ENCODE measurements at regions not wholly inside any gene's neighbourhood (a gene's known extent, or its start where the extent isn't known, plus 50 kb on each side); places are given as distances from the start of the nearest gene placed in this dataset.
"Not testable (repeated sequence)": the region's sequence is repeated elsewhere in the genome, so short reads cannot be mapped to it uniquely, and the experiment has no call there.

GRCh38 chr6:170144571-170145271, 146.2 kb downstream of the DLL1 start:
- peaks cover 3 to 19% (median 10%) of the 10 kb centered on the region in 5 donors for H3K27me3 ChIP-seq (ENCODE audit: control insufficient read depth in 5 of 5, insufficient read depth in 4 of 5, low read length in 5 of 5)
- H3K4me3 ChIP-seq (ENCODE audit: low read depth in 1 of 5, low read length in 5 of 5) = no peak overlapping the region
- H3K27ac ChIP-seq (ENCODE audit: low read depth, low read length) = no peak overlapping the region
- H3K36me3 ChIP-seq (ENCODE audit: control insufficient read depth in 5 of 5, insufficient read depth in 5 of 5, low read length in 5 of 5) = no peaks in the 10 kb centered on the region
- peaks cover 0 to 9% (median 7%) of the 10 kb centered on the region in 5 donors for H3K9me3 ChIP-seq (ENCODE audit: control insufficient read depth in 5 of 5, low read length in 5 of 5)
- H3K4me1 ChIP-seq (ENCODE audit: control insufficient read depth in 5 of 5, insufficient read depth in 5 of 5, low read length in 5 of 5) = peaks cover 0 to 16% (median 4%) of the 10 kb centered on the region in 5 donors
- H3K9ac ChIP-seq (ENCODE audit: low read length in 5 of 5) = no peak overlapping the region

- no peak overlapping the region for H3K4me3 ChIP-seq (ENCODE audit: low read depth in 1 of 5, low read length in 5 of 5)
- peaks cover 0 to 17% (median 6%) of the 10 kb centered on the region in 5 donors for H3K4me1 ChIP-seq (ENCODE audit: control insufficient read depth in 5 of 5, insufficient read depth in 5 of 5, low read length in 5 of 5)
- H3K9me3 ChIP-seq (ENCODE audit: control insufficient read depth in 5 of 5, low read length in 5 of 5) = peaks cover 0 to 11% (median 7%) of the 10 kb centered on the region in 5 donors
- H3K27ac ChIP-seq (ENCODE audit: low read depth, low read length) = no peak overlapping the region
- no peaks in the 10 kb centered on the region for H3K36me3 ChIP-seq (ENCODE audit: control insufficient read depth in 5 of 5, insufficient read depth in 5 of 5, low read length in 5 of 5)
- H3K27me3 ChIP-seq (ENCODE audit: control insufficient read depth in 5 of 5, insufficient read depth in 4 of 5, low read length in 5 of 5) = peaks cover 3 to 15% (median 9%) of the 10 kb centered on the region in 5 donors
- H3K9ac ChIP-seq (ENCODE audit: low read length in 5 of 5) = no peak overlapping the region
Observed at GRCh38 chr6:170143401-170144150, 147.3 kb downstream of the DLL1 start.

GRCh38 chr6:170142559-170142958, 148.3 kb downstream of the DLL1 start:
- H3K4me1 ChIP-seq (ENCODE audit: control insufficient read depth in 5 of 5, insufficient read depth in 5 of 5, low read length in 5 of 5) = peaks cover 0 to 17% (median 9%) of the 10 kb centered on the region in 5 donors
- H3K4me3 ChIP-seq (ENCODE audit: low read depth in 1 of 5, low read length in 5 of 5) = no peak overlapping the region
- no peak overlapping the region for H3K27ac ChIP-seq (ENCODE audit: low read depth, low read length)
- no peak overlapping the region for H3K9ac ChIP-seq (ENCODE audit: low read length in 5 of 5)
- H3K36me3 ChIP-seq (ENCODE audit: control insufficient read depth in 5 of 5, insufficient read depth in 5 of 5, low read length in 5 of 5) = no peaks in the 10 kb centered on the region
- H3K27me3 ChIP-seq (ENCODE audit: control insufficient read depth in 5 of 5, insufficient read depth in 4 of 5, low read length in 5 of 5) = peaks cover 0 to 6% (median 4%) of the 10 kb centered on the region in 5 donors
- peaks cover 0 to 12% (median 7%) of the 10 kb centered on the region in 5 donors for H3K9me3 ChIP-seq (ENCODE audit: control insufficient read depth in 5 of 5, low read length in 5 of 5)

DNA sequence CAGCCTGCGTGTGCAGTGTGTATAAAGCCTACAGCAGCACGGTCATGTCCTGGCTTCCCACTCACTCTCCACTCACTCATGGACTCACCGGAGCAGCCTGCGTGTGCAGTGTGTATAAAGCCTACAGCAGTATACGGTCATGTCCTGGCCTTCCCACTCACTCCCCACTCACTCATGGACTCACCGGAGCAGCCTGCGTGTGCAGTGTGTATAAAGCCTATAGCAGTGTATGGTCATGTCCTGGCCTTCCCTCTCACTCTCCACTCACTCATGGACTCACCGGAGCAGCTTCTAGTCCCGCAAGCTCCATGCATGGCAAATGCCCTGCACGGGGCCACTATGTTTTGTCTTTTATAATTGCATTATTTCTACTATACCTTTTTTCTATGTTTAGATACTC, 149.8 kb downstream of the DLL1 start:
- not testable (repeated sequence) for H3K36me3 ChIP-seq (ENCODE audit: control insufficient read depth in 5 of 5, insufficient read depth in 5 of 5, low read length in 5 of 5); H3K27ac ChIP-seq (ENCODE audit: low read depth, low read length); H3K9ac ChIP-seq (ENCODE audit: low read length in 5 of 5)

GRCh38 chr6:170140129-170140528, 150.7 kb downstream of the DLL1 start:
- H3K27me3 ChIP-seq (ENCODE audit: control insufficient read depth in 5 of 5, insufficient read depth in 4 of 5, low read length in 5 of 5) = peaks cover 0 to 4% (median 0%) of the 10 kb centered on the region in 5 donors
- H3K9me3 ChIP-seq (ENCODE audit: control insufficient read depth in 5 of 5, low read length in 5 of 5) = peaks cover 0 to 12% (median 7%) of the 10 kb centered on the region in 5 donors

More for the DNA sequence above, 149.8 kb downstream of the DLL1 start:
- H3K27me3 ChIP-seq (ENCODE audit: control insufficient read depth in 5 of 5, insufficient read depth in 4 of 5, low read length in 5 of 5); H3K4me3 ChIP-seq (ENCODE audit: low read depth in 1 of 5, low read length in 5 of 5): not testable (repeated sequence)
- H3K4me1 ChIP-seq (ENCODE audit: control insufficient read depth in 5 of 5, insufficient read depth in 5 of 5, low read length in 5 of 5) = peaks cover 0 to 28% (median 15%) of the 10 kb centered on the region in 5 donors
- peaks cover 0 to 12% (median 7%) of the 10 kb centered on the region in 5 donors for H3K9me3 ChIP-seq (ENCODE audit: control insufficient read depth in 5 of 5, low read length in 5 of 5)

GRCh38 chr6:170139531-170139930, 151.3 kb downstream of the DLL1 start:
- H3K9me3 ChIP-seq (ENCODE audit: control insufficient read depth in 5 of 5, low read length in 5 of 5) = peaks cover 0 to 8% (median 6%) of the 10 kb centered on the region in 5 donors
- H3K4me3 ChIP-seq (ENCODE audit: low read depth in 1 of 5, low read length in 5 of 5) = no peak overlapping the region
- peaks cover 0 to 5% (median 0%) of the 10 kb centered on the region in 5 donors for H3K27me3 ChIP-seq (ENCODE audit: control insufficient read depth in 5 of 5, insufficient read depth in 4 of 5, low read length in 5 of 5)
- peaks cover 0 to 34% (median 15%) of the 10 kb centered on the region in 5 donors for H3K4me1 ChIP-seq (ENCODE audit: control insufficient read depth in 5 of 5, insufficient read depth in 5 of 5, low read length in 5 of 5)
- no peaks in the 10 kb centered on the region for H3K36me3 ChIP-seq (ENCODE audit: control insufficient read depth in 5 of 5, insufficient read depth in 5 of 5, low read length in 5 of 5)
- no peak overlapping the region for H3K9ac ChIP-seq (ENCODE audit: low read length in 5 of 5)
- H3K27ac ChIP-seq (ENCODE audit: low read depth, low read length) = no peak overlapping the region

More at GRCh38 chr6:170140129-170140528, 150.7 kb downstream of the DLL1 start:
- Histone ChIP-seq H3K9ac (ENCODE audit: low read length in 5 of 5) (no peak overlapping the region), H3K4me1 (ENCODE audit: control insufficient read depth in 5 of 5, insufficient read depth in 5 of 5, low read length in 5 of 5) (peaks cover 0 to 34% (median 15%) of the 10 kb centered on the region in 5 donors), H3K4me3 (ENCODE audit: low read depth in 1 of 5, low read length in 5 of 5) (no peak overlapping the region), H3K27ac (ENCODE audit: low read depth, low read length) (no peak overlapping the region), H3K36me3 (ENCODE audit: control insufficient read depth in 5 of 5, insufficient read depth in 5 of 5, low read length in 5 of 5) (no peaks in the 10 kb centered on the region)

DNA sequence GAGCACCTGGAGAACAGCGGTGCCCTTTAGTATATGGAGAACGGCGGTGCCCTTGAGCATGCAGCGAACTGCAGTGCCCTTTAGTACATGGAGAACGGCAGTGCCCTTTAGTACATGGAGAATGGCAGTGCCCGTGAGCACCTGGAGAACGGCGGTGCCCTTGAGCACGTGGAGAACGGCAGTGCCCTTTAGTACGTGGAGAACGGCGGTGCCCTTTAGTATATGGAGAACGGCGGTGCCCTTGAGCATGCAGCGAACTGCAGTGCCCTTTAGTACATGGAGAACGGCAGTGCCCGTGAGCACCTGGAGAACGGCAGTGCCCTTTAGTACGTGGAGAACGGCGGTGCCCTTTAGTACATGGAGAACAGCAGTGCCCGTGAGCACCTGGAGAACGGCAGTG, 151.8 kb downstream of the DLL1 start:
- H3K27me3 ChIP-seq (ENCODE audit: control insufficient read depth in 5 of 5, insufficient read depth in 4 of 5, low read length in 5 of 5); H3K36me3 ChIP-seq (ENCODE audit: control insufficient read depth in 5 of 5, insufficient read depth in 5 of 5, low read length in 5 of 5); H3K9ac ChIP-seq (ENCODE audit: low read length in 5 of 5); H3K9me3 ChIP-seq (ENCODE audit: control insufficient read depth in 5 of 5, low read length in 5 of 5); H3K4me3 ChIP-seq (ENCODE audit: low read depth in 1 of 5, low read length in 5 of 5); H3K27ac ChIP-seq (ENCODE audit: low read depth, low read length): not testable (repeated sequence)
- peaks cover 0 to 34% (median 15%) of the 10 kb centered on the region in 5 donors for H3K4me1 ChIP-seq (ENCODE audit: control insufficient read depth in 5 of 5, insufficient read depth in 5 of 5, low read length in 5 of 5)

GRCh38 chr6:170137911-170138910, 152.7 kb downstream of the DLL1 start:
- peak overlapping the region in 2 of 5 donors; percentile 31 to 43 for H3K4me3 ChIP-seq (ENCODE audit: low read depth in 1 of 5, low read length in 5 of 5)
- H3K9me3 ChIP-seq (ENCODE audit: control insufficient read depth in 5 of 5, low read length in 5 of 5) = peaks cover 0 to 5% (median 0%) of the 10 kb centered on the region in 5 donors
- H3K36me3 ChIP-seq (ENCODE audit: control insufficient read depth in 5 of 5, insufficient read depth in 5 of 5, low read length in 5 of 5) = no peaks in the 10 kb centered on the region
- peaks cover 0 to 5% (median 0%) of the 10 kb centered on the region in 5 donors for H3K27me3 ChIP-seq (ENCODE audit: control insufficient read depth in 5 of 5, insufficient read depth in 4 of 5, low read length in 5 of 5)
- H3K4me1 ChIP-seq (ENCODE audit: control insufficient read depth in 5 of 5, insufficient read depth in 5 of 5, low read length in 5 of 5) = peaks cover 0 to 34% (median 15%) of the 10 kb centered on the region in 5 donors
- H3K27ac ChIP-seq (ENCODE audit: low read depth, low read length) = peak overlapping the region; percentile 41
- H3K9ac ChIP-seq (ENCODE audit: low read length in 5 of 5) = peak overlapping the region in 1 of 5 donors; percentile 37

DNA sequence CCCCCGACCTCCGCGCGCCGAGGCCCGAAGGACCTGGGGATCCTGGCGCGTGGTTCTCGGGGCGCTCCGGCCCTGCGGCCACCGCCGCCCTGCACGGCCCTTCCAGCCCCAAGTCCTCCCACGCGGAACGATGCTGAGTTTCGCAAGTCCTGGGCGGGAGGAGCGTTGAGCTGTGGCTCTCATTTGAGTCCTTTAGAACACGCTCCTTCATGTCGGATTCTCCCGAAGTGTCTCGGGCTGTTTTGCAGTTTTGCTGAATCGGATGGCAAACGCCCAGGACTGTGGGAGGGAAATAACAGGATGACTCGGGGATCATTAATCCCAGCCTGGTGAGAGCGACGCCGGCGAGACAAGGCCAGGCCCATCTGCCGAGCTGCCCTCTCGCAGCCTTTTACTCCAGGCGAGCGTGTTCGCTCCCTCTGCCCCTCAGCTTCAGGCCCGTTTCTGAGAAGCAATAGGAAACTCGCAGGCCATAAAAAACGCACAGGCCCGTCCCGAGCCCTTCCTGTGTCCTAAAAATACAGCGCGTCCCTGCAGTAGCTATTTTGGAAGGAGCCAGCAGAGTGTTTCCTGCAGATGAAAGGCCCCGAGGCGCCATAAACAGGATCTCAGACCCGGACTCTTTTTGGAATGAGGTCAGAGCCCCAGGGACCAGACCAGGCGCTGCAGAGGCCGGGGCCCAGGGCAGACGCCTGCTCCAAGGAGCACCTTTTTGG, 153.5 kb downstream of the DLL1 start:
- Histone ChIP-seq H3K27ac (ENCODE audit: low read depth, low read length) (peak overlapping the region; percentile 41), H3K9me3 (ENCODE audit: control insufficient read depth in 5 of 5, low read length in 5 of 5) (peaks cover 0 to 5% (median 0%) of the 10 kb centered on the region in 5 donors), H3K9ac (ENCODE audit: low read length in 5 of 5) (peak overlapping the region in 1 of 5 donors; percentile 37), H3K4me3 (ENCODE audit: low read depth in 1 of 5, low read length in 5 of 5) (peak overlapping the region in 2 of 5 donors; percentile 31 to 43), H3K27me3 (ENCODE audit: control insufficient read depth in 5 of 5, insufficient read depth in 4 of 5, low read length in 5 of 5) (peaks cover 0 to 5% (median 0%) of the 10 kb centered on the region in 5 donors), H3K36me3 (ENCODE audit: control insufficient read depth in 5 of 5, insufficient read depth in 5 of 5, low read length in 5 of 5) (no peaks in the 10 kb centered on the region), H3K4me1 (ENCODE audit: control insufficient read depth in 5 of 5, insufficient read depth in 5 of 5, low read length in 5 of 5) (peaks cover 0 to 34% (median 15%) of the 10 kb centered on the region in 5 donors)
